Left lung (tissue), 4 donors: ENCODE measurements at regions not wholly inside any gene's neighbourhood (a gene's known extent, or its start where the extent isn't known, plus 50 kb on each side); places are given as distances from the start of the nearest gene placed in this dataset.

Experiments
- ATAC-seq: fragments of 200-7000 bp; cut with Tn5 transposase; one replicate; pipeline ENCODE4 v1.9.1; 2020; ENCODE audit warnings: moderate library complexity
- DNase-seq, 4 donors: peaks; one replicate each; pipeline ENCODE4 v3.0.0-alpha.2; 2013 to 2020
- H3K27ac ChIP-seq, 2 donors: fragments of 200-600 bp; sonication (generic) in 1 of 2; one replicate each; pipeline versions ENCODE4 v1.5.0 to v1.8.0; 2020 to 2021
- H3K27me3 ChIP-seq, 2 donors: fragments of 200-600 bp; sonication (generic) in 1 of 2; one replicate each; pipeline versions ENCODE4 v1.5.0 to v1.8.0; 2020 to 2021
- H3K36me3 ChIP-seq, 2 donors: fragments of 200-600 bp; sonication (generic) in 1 of 2; one replicate each; pipeline versions ENCODE4 v1.5.0 to v1.8.0; 2020 to 2021
- H3K4me1 ChIP-seq, 2 donors: fragments of 200-600 bp; one replicate each; pipeline ENCODE4 v1.8.0; 2021
- H3K4me3 ChIP-seq, 2 donors: fragments of 200-600 bp; sonication (generic) in 1 of 2; one replicate each; pipeline versions ENCODE4 v1.5.0 to v1.8.0; 2020 to 2021; ENCODE audit warnings: mild to moderate bottlenecking in 1 of 2
- H3K9me3 ChIP-seq, 2 donors: fragments of 200-600 bp; sonication (generic) in 1 of 2; one replicate each; pipeline versions ENCODE4 v1.5.0 to v1.8.0; 2020 to 2021
- CTCF ChIP-seq, 2 donors: fragments of 200-600 bp; sonication (generic) in 1 of 2; IDR thresholded peaks; one replicate each; pipeline versions ENCODE4 v1.5.0 to v1.8.0; 2021; ENCODE audit warnings: antibody characterized with exemption in 2 of 2
- intact Hi-C, 2 donors: fragments of 100-400 bp; cut with DNase I; formaldehyde crosslinking; loops; one replicate each; pipeline versions ENCODE4 v1.11.2 to v1.14.2; 2022
- donor health status: DM: no; HTN: yes; CAD: no.
- donor health status: DM: no; HTN: no; CAD: no.

DNA sequence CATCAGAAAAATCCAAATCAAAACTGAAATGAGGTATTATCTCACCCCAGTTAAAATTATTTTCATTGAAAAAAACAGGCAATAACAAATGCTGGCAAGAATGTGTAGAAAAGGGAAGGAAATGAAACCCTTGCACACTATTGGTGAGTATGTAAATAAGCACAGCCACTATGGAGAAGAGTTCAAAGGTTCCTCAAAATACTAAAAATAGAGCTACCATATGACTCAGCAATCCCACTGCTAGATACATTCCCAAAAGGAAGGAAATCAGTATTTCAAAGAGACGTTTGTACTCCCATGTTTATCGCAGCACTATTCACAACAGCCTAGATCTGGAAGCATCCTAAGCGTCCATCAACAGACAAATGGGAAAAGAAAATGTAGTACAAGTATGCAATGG, 932.4 kb downstream of the PCDH18 start:
- DNase-seq (no peak), ATAC-seq (no peak)
- H3K4me3 ChIP-seq, result no peak overlapping the region
- no peak overlapping the region for H3K27ac ChIP-seq
- H3K27me3 ChIP-seq, result no peaks in the 10 kb centered on the region
- no peaks in the 10 kb centered on the region for H3K36me3 ChIP-seq
- no peaks in the 10 kb centered on the region for H3K4me1 ChIP-seq
- intact Hi-C loops, result no loop called here
- H3K9me3 ChIP-seq, result peaks cover 0 to 11% of the 10 kb centered on the region in 2 donors
- no peak for TF ChIP-seq CTCF (IDR thresholded peaks at IDR 0.05)

DNA sequence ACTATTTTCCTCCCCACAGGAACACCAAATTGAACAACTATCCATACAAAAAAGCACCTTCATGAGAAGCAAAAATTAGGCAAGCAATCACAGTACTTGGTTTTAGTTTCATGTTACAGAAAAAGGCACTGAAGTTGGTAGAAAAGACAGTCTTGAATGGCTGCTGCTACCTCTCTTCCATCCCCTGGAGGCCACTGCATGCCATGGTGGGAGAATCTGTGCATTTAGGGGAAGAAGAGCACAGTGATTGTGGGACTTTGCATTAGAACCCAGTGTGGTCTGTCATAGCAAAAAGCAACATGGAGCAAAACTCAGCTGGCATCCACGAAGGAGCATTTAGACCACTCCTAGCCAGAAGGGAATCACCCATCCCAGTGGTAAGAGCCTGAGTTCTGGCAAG, 941.9 kb downstream of the PCDH18 start:
- no peak for ATAC-seq
- Histone ChIP-seq H3K27me3 (no peaks in the 10 kb centered on the region), H3K4me3 (no peak overlapping the region), H3K36me3 (no peaks in the 10 kb centered on the region), H3K9me3 (peaks cover 0 to 16% of the 10 kb centered on the region in 2 donors), H3K27ac (no peak overlapping the region), H3K4me1 (no peaks in the 10 kb centered on the region)
- TF ChIP-seq CTCF (IDR thresholded peaks at IDR 0.05), result no peak
- no peak for DNase-seq
- intact Hi-C loops, result no loop called here

DNA sequence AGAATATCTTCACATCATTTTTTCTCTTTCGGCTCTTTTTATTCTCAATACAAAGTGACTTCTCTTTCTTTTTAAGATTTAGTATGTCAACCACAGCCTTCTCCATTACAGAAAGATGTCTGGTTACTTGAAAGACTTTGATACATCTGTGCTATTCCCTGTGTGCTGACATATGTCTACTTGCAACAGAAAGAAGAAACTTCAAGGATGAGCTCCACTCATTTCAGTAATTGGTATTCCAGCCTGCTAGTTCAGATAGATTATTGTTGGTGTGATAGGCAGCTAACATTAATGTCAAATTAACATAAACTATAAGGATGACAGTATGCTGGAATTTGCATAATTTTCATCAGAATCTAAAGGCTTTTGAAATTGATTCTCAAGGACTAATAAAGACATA, 948.7 kb downstream of the PCDH18 start:
- Histone ChIP-seq H3K9me3 (peaks cover 0 to 5% of the 10 kb centered on the region in 2 donors), H3K4me1 (no peaks in the 10 kb centered on the region), H3K36me3 (no peaks in the 10 kb centered on the region), H3K4me3 (no peak overlapping the region), H3K27ac (no peak overlapping the region), H3K27me3 (no peaks in the 10 kb centered on the region)
- TF ChIP-seq CTCF (IDR thresholded peaks at IDR 0.05), result no peak
- DNase-seq, result no peak
- ATAC-seq, result no peak
- intact Hi-C loops, result no loop called here

DNA sequence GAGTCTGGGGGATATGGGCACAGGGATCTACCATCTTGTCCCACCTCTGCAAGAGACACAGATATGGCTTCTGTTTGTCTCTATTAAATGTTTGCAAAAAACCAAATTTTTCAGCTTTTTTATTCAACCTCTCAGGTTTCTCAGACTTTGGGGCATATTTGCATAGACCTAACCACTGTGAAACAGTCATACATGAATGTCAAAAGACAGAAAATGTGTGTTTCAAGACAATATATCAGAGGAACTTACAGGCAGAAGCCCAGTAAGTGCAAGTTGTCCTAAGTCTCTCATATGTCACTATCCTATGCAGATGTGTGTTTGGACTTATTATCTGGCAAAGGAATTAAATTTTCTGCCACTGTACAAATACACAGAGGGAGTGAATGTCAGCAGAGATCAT, 951.2 kb downstream of the PCDH18 start:
- peaks cover 0 to 6% of the 10 kb centered on the region in 2 donors for H3K9me3 ChIP-seq
- no peak overlapping the region for H3K4me3 ChIP-seq
- H3K36me3 ChIP-seq, result no peaks in the 10 kb centered on the region
- no peak overlapping the region for H3K27ac ChIP-seq
- no peaks in the 10 kb centered on the region for H3K27me3 ChIP-seq
- DNase-seq (no peak), ATAC-seq (no peak)
- intact Hi-C loops, result no loop called here
- H3K4me1 ChIP-seq, result no peaks in the 10 kb centered on the region
- no peak for TF ChIP-seq CTCF (IDR thresholded peaks at IDR 0.05)

GRCh38 chr4:136575146-136575545, 957.1 kb downstream of the PCDH18 start:
- Histone ChIP-seq H3K4me1 (no peaks in the 10 kb centered on the region), H3K27ac (no peak overlapping the region), H3K27me3 (no peaks in the 10 kb centered on the region), H3K36me3 (no peaks in the 10 kb centered on the region), H3K4me3 (no peak overlapping the region), H3K9me3 (peaks cover 0 to 6% of the 10 kb centered on the region in 2 donors)
- intact Hi-C loops, result no loop called here
- TF ChIP-seq CTCF (IDR thresholded peaks at IDR 0.05), result no peak
- no peak for ATAC-seq
- peak in 1 of 4 donors; percentile 1 for DNase-seq
